ENCODE measurements at regions not wholly inside any gene's neighbourhood (a gene's known extent, or its start where the extent isn't known, plus 50 kb on each side); places are given as distances from the start of the nearest gene placed in this dataset.
A peak's percentile ranks its signal among the peaks of the same experiment; 100 is the strongest.
"Not testable (repeated sequence)": the region's sequence is repeated elsewhere in the genome, so short reads cannot be mapped to it uniquely, and the experiment has no call there.

DNA sequence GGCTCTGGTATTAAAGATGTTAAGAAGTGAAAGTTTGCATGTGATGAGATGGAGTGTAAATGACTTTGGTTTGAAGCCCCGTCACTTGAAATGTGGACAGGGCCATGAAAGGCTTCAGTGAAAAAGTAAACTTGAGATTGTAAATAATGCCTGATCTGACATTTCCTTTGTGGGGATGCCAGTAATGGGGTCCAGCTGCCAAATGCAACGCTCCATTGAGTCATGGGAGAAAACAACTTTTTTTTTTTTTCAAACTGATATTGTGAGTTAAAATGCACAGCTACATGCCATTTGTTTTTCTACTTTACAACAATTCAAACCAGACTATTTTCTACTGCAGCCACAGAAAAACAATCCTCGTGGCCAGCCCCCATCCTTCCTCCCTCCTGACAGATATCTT lies 327.0 kb upstream of the TNC start:
- H3K4me3 ChIP-seq (ENCODE audit: low read length) = no peak overlapping the region
- no peaks in the 10 kb centered on the region for H3K27me3 ChIP-seq (ENCODE audit: control insufficient read depth, insufficient read depth, low read length)
- 51% methylated on average over 2 of the region's 3 CpGs for WGBS (ENCODE audit: insufficient coverage, low lambda C conversion rate)
- H3K4me1 ChIP-seq (ENCODE audit: control insufficient read depth, insufficient read depth, low read length) = peaks cover 3% of the 10 kb centered on the region
- no peak overlapping the region for H3K27ac ChIP-seq (ENCODE audit: low read length)
- H3K36me3 ChIP-seq (ENCODE audit: control insufficient read depth, insufficient read depth, low read length) = no peaks in the 10 kb centered on the region
- H3K9me3 ChIP-seq (ENCODE audit: control insufficient read depth, low read depth, low read length) = no peaks in the 10 kb centered on the region
- peak in 1 of 2 donors; percentile 11 for DNase-seq

DNA sequence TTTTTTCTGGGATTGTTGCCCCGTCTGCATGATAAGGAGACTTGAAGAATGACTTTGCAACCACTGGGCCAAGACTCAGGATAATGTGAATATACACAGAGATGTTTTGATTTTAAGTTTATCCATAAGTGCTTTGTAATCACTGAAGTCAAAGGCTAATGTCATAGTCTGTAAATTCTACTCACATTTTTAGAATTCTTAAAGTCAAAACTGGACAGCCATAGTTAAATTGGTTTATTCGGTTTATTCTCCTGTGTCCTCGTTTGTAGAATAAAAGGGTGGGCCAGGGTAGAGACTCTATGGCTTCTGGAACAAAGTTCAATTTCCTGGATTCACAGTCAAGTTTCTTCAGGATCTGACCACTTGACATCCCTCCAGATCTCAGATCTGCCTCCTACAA lies 327.7 kb upstream of the TNC start:
- Histone ChIP-seq H3K36me3 (ENCODE audit: control insufficient read depth, insufficient read depth, low read length) (no peaks in the 10 kb centered on the region), H3K4me3 (ENCODE audit: low read length) (no peak overlapping the region), H3K4me1 (ENCODE audit: control insufficient read depth, insufficient read depth, low read length) (peaks cover 3% of the 10 kb centered on the region), H3K27ac (ENCODE audit: low read length) (no peak overlapping the region), H3K27me3 (ENCODE audit: control insufficient read depth, insufficient read depth, low read length) (no peaks in the 10 kb centered on the region), H3K9me3 (ENCODE audit: control insufficient read depth, low read depth, low read length) (no peaks in the 10 kb centered on the region)
- no CpG with 5 or more reads among the region's 3 CpGs for WGBS (ENCODE audit: insufficient coverage, low lambda C conversion rate)
- no peak for DNase-seq

DNA sequence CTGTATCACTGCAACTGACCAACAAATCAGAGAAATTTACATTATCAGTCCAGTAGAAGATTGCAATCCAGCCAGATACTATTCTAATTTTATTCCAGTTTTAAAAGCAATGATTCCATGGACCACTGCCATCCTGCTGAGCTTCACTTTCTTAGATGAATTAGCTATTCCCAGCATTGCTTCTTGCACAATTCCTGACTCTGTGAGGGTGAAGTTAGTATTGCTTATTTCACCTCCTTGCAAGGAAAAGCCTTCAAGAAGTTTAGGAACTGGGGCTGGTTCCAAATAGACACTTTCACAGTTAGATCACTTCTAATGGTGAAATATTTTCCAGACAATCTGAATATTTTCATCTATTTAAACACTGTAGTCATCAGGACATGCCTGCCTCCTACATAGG lies 338.6 kb upstream of the TNC start:
- H3K27ac ChIP-seq (ENCODE audit: low read length) = no peak overlapping the region
- H3K4me3 ChIP-seq (ENCODE audit: low read length) = no peak overlapping the region
- no peaks in the 10 kb centered on the region for H3K4me1 ChIP-seq (ENCODE audit: control insufficient read depth, insufficient read depth, low read length)
- no peak for DNase-seq
- no peaks in the 10 kb centered on the region for H3K27me3 ChIP-seq (ENCODE audit: control insufficient read depth, insufficient read depth, low read length)
- no peaks in the 10 kb centered on the region for H3K9me3 ChIP-seq (ENCODE audit: control insufficient read depth, low read depth, low read length)
- no peaks in the 10 kb centered on the region for H3K36me3 ChIP-seq (ENCODE audit: control insufficient read depth, insufficient read depth, low read length)

- no peaks in the 10 kb centered on the region for H3K9me3 ChIP-seq (ENCODE audit: control insufficient read depth, low read depth, low read length)
- 80% methylated on average over 1 of the region's 3 CpGs for WGBS (ENCODE audit: insufficient coverage, low lambda C conversion rate)
- no peak overlapping the region for H3K27ac ChIP-seq (ENCODE audit: low read length)
- H3K4me1 ChIP-seq (ENCODE audit: control insufficient read depth, insufficient read depth, low read length) = no peaks in the 10 kb centered on the region
- no peaks in the 10 kb centered on the region for H3K36me3 ChIP-seq (ENCODE audit: control insufficient read depth, insufficient read depth, low read length)
- DNase-seq = no peak
- no peak overlapping the region for H3K4me3 ChIP-seq (ENCODE audit: low read length)
- H3K27me3 ChIP-seq (ENCODE audit: control insufficient read depth, insufficient read depth, low read length) = no peaks in the 10 kb centered on the region
Observed at GRCh38 chr9:115461280-115461679, 343.3 kb upstream of the TNC start.

- H3K27ac ChIP-seq (ENCODE audit: low read length) = no peak overlapping the region
- H3K27me3 ChIP-seq (ENCODE audit: control insufficient read depth, insufficient read depth, low read length) = no peaks in the 10 kb centered on the region
- no peak for DNase-seq
- H3K36me3 ChIP-seq (ENCODE audit: control insufficient read depth, insufficient read depth, low read length) = no peaks in the 10 kb centered on the region
- H3K4me3 ChIP-seq (ENCODE audit: low read length) = no peak overlapping the region
- H3K4me1 ChIP-seq (ENCODE audit: control insufficient read depth, insufficient read depth, low read length) = no peaks in the 10 kb centered on the region
- no peaks in the 10 kb centered on the region for H3K9me3 ChIP-seq (ENCODE audit: control insufficient read depth, low read depth, low read length)
- 80% methylated on average over 1 of the region's 7 CpGs for WGBS (ENCODE audit: insufficient coverage, low lambda C conversion rate)
Observed at GRCh38 chr9:115462623-115463022, 344.7 kb upstream of the TNC start.

- H3K27me3 ChIP-seq (ENCODE audit: control insufficient read depth, insufficient read depth, low read length) = no peaks in the 10 kb centered on the region
- H3K9me3 ChIP-seq (ENCODE audit: control insufficient read depth, low read depth, low read length) = peaks cover 8% of the 10 kb centered on the region
- H3K36me3 ChIP-seq (ENCODE audit: control insufficient read depth, insufficient read depth, low read length) = no peaks in the 10 kb centered on the region
- H3K27ac ChIP-seq (ENCODE audit: low read length) = no peak overlapping the region
- no peak for DNase-seq
- 80% methylated on average over 1 of the region's 7 CpGs for WGBS (ENCODE audit: insufficient coverage, low lambda C conversion rate)
- H3K4me3 ChIP-seq (ENCODE audit: low read length) = no peak overlapping the region
- no peaks in the 10 kb centered on the region for H3K4me1 ChIP-seq (ENCODE audit: control insufficient read depth, insufficient read depth, low read length)
Observed at GRCh38 chr9:115466756-115467155, 348.8 kb upstream of the TNC start.

GRCh38 chr9:115469841-115470240 lies 351.9 kb upstream of the TNC start:
- H3K36me3 ChIP-seq (ENCODE audit: control insufficient read depth, insufficient read depth, low read length) = no peaks in the 10 kb centered on the region
- H3K4me1 ChIP-seq (ENCODE audit: control insufficient read depth, insufficient read depth, low read length) = no peaks in the 10 kb centered on the region
- 100% methylated on average over 1 of the region's 2 CpGs for WGBS (ENCODE audit: insufficient coverage, low lambda C conversion rate)
- H3K27me3 ChIP-seq (ENCODE audit: control insufficient read depth, insufficient read depth, low read length) = no peaks in the 10 kb centered on the region
- H3K27ac ChIP-seq (ENCODE audit: low read length) = no peak overlapping the region
- H3K9me3 ChIP-seq (ENCODE audit: control insufficient read depth, low read depth, low read length) = peaks cover 8% of the 10 kb centered on the region
- no peak for DNase-seq
- no peak overlapping the region for H3K4me3 ChIP-seq (ENCODE audit: low read length)

GRCh38 chr9:115473032-115473431 lies 355.1 kb upstream of the TNC start:
- not testable (repeated sequence) for H3K4me3 ChIP-seq (ENCODE audit: low read length); H3K27me3 ChIP-seq (ENCODE audit: control insufficient read depth, insufficient read depth, low read length); H3K36me3 ChIP-seq (ENCODE audit: control insufficient read depth, insufficient read depth, low read length); H3K9me3 ChIP-seq (ENCODE audit: control insufficient read depth, low read depth, low read length); H3K27ac ChIP-seq (ENCODE audit: low read length); H3K4me1 ChIP-seq (ENCODE audit: control insufficient read depth, insufficient read depth, low read length); DNase-seq
- WGBS (ENCODE audit: insufficient coverage, low lambda C conversion rate) = no CpG with 5 or more reads among the region's 3 CpGs

GRCh38 chr9:115481769-115482168 lies 363.8 kb upstream of the TNC start:
- Histone ChIP-seq H3K36me3 (ENCODE audit: control insufficient read depth, insufficient read depth, low read length) (no peaks in the 10 kb centered on the region), H3K27ac (ENCODE audit: low read length) (no peak overlapping the region), H3K27me3 (ENCODE audit: control insufficient read depth, insufficient read depth, low read length) (no peaks in the 10 kb centered on the region), H3K9me3 (ENCODE audit: control insufficient read depth, low read depth, low read length) (no peaks in the 10 kb centered on the region), H3K4me1 (ENCODE audit: control insufficient read depth, insufficient read depth, low read length) (no peaks in the 10 kb centered on the region), H3K4me3 (ENCODE audit: low read length) (no peak overlapping the region)
- no peak for DNase-seq
- 92% methylated on average over 2 of the region's 2 CpGs for WGBS (ENCODE audit: insufficient coverage, low lambda C conversion rate)

- Histone ChIP-seq H3K36me3 (ENCODE audit: control insufficient read depth, insufficient read depth, low read length) (no peaks in the 10 kb centered on the region), H3K4me1 (ENCODE audit: control insufficient read depth, insufficient read depth, low read length) (no peaks in the 10 kb centered on the region), H3K27me3 (ENCODE audit: control insufficient read depth, insufficient read depth, low read length) (no peaks in the 10 kb centered on the region), H3K4me3 (ENCODE audit: low read length) (no peak overlapping the region), H3K27ac (ENCODE audit: low read length) (no peak overlapping the region), H3K9me3 (ENCODE audit: control insufficient read depth, low read depth, low read length) (no peaks in the 10 kb centered on the region)
- DNase-seq = no peak
- WGBS (ENCODE audit: insufficient coverage, low lambda C conversion rate) = 100% methylated on average over 3 of the region's 3 CpGs
Observed at GRCh38 chr9:115482747-115483146, 364.8 kb upstream of the TNC start.

DNA sequence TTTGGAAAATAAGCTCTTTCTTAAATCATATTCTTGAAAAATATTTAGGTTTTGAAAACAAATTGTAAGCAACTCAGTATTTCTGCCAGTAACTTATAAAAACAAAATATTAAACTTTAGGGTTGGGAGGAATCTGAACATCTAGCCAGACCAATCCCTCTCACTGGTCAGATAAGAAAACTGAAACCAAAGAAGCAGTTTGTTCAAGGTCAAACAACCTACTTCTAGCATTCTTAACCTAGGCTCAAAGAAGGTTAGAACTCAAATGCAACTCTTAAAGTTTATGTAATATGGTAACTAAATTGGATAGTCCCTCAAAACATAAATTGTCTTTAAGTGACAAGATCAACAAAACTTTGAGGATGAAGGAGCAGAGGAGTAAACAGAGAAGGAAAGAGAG lies 374.9 kb upstream of the TNC start:
- Histone ChIP-seq H3K9me3 (ENCODE audit: control insufficient read depth, low read depth, low read length) (no peaks in the 10 kb centered on the region), H3K4me1 (ENCODE audit: control insufficient read depth, insufficient read depth, low read length) (no peaks in the 10 kb centered on the region), H3K36me3 (ENCODE audit: control insufficient read depth, insufficient read depth, low read length) (no peaks in the 10 kb centered on the region), H3K27ac (ENCODE audit: low read length) (no peak overlapping the region), H3K4me3 (ENCODE audit: low read length) (no peak overlapping the region), H3K27me3 (ENCODE audit: control insufficient read depth, insufficient read depth, low read length) (no peaks in the 10 kb centered on the region)
- DNase-seq = no peak

Measured in large intestine (tissue), 3 donors.